K562 (cell line): ENCODE measurements at regions not wholly inside any gene's neighbourhood (a gene's known extent, or its start where the extent isn't known, plus 50 kb on each side); places are given as distances from the start of the nearest gene placed in this dataset.

Experiments
- RCOR1 ChIP-seq, 2 experiments: IDR thresholded peaks; 2 replicates each; pipeline ENCODE4 v1.6.1; 2012; ENCODE audit warnings: low read depth in 2 of 2, low read length in 2 of 2, borderline replicate concordance in 1 of 2, improper control_type of control experiment in 1 of 2
- U2AF2 ChIP-seq: fragments of 200-400 bp; formaldehyde crosslinking; optimal IDR thresholded peaks from 2 replicates; pipeline ENCODE3; 2017; ENCODE audit warnings: low read depth, mild to moderate bottlenecking, low read length
- USF2 ChIP-seq: sonication (generic); formaldehyde crosslinking; IDR thresholded peaks from 2 replicates; pipeline ENCODE4 v1.5.0; 2020; ENCODE audit warnings: missing genetic modification reagents
- ZC3H11A ChIP-seq: IDR thresholded peaks from 2 replicates; pipeline ENCODE4 v1.6.1; 2012; ENCODE audit warnings: low read depth, low read length, improper control_type of control experiment
- ZNF561 ChIP-seq: fragments of 450-650 bp; formaldehyde crosslinking; conservative IDR thresholded peaks from 2 replicates; pipeline ENCODE4 v1.4.0; 2020; ENCODE audit warnings: mild to moderate bottlenecking, moderate library complexity
- TF ChIP-seq, protein P1 (sequence below): sonication (generic); formaldehyde crosslinking; IDR thresholded peaks from 2 replicates; pipeline ENCODE4 v1.8.0; 2022; ENCODE audit warnings: mild to moderate bottlenecking, missing genetic modification reagents

GRCh38 chr3:168289471-168290008 is 193.8 kb upstream of the GOLIM4 start:
- TF ChIP-seq ZNF561 (no peak), ZC3H11A (no peak), USF2 (CRISPR knock-in tag) (no peak), RCOR1 (IDR thresholded peaks at IDR 0.05; ENCODE audit: borderline replicate concordance in 1 of 2, low read depth in 2 of 2, low read length in 2 of 2) (no peak), U2AF2 (no peak)
- TF ChIP-seq, protein P1, sequence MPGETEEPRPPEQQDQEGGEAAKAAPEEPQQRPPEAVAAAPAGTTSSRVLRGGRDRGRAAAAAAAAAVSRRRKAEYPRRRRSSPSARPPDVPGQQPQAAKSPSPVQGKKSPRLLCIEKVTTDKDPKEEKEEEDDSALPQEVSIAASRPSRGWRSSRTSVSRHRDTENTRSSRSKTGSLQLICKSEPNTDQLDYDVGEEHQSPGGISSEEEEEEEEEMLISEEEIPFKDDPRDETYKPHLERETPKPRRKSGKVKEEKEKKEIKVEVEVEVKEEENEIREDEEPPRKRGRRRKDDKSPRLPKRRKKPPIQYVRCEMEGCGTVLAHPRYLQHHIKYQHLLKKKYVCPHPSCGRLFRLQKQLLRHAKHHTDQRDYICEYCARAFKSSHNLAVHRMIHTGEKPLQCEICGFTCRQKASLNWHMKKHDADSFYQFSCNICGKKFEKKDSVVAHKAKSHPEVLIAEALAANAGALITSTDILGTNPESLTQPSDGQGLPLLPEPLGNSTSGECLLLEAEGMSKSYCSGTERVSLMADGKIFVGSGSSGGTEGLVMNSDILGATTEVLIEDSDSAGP (CRISPR knock-in tag), result no peak
